ENCODE measurements at regions not wholly inside any gene's neighbourhood (a gene's known extent, or its start where the extent isn't known, plus 50 kb on each side); places are given as distances from the start of the nearest gene placed in this dataset.
A peak's percentile ranks its signal among the peaks of the same experiment; 100 is the strongest.
"Not testable (repeated sequence)": the region's sequence is repeated elsewhere in the genome, so short reads cannot be mapped to it uniquely, and the experiment has no call there.

DNA sequence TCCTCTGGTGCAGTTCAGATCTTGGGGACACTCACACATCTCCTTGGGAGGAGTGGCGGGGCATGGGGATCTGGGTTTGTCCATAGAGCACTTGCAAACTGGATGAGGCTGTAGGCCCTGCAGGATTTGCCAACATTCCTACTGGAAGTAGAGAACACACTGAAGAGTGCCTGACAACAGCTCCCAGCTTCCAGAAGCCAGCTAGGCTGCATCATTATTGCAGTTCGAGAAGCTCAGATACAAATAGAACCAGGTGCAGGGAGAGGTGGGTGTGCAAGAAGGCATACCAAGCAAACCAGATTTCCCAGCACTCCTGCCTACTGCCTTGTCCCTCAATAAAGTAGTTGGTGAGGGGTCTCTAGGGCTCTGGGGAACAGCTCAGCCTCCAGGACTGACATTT, 52.5 kb downstream of the RHOB start:
- H3K4me3 Mint-ChIP-seq: no peak overlapping the region
- peaks cover 0 to 2% (median 0%) of the 10 kb centered on the region in 3 donors for H3K9me3 Mint-ChIP-seq
- peaks cover 4% of the 10 kb centered on the region for H3K27me3 Mint-ChIP-seq
- no peak overlapping the region for H3K27ac Mint-ChIP-seq
- peaks cover 0 to under 1% (median 0%) of the 10 kb centered on the region in 3 donors for H3K4me1 Mint-ChIP-seq
- H3K36me3 Mint-ChIP-seq: no peaks in the 10 kb centered on the region

DNA sequence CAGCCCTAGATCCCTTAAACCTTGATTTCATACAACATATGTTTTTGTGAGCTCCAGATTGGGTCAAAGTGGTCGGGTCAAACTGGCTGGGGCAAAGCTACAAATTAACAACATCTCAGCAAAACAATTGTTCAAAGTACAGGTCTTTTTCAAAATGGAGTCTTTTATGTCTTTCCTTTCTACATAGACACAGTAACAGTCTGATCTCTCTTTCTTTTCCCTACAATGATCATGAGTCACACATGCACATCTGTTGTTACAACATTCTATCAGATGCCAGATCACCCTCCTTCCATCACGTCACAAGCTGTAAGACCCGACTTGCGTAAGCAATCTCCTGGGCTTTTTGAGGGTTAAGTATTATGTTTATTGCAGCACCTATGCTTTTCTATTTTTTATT, 55.1 kb downstream of the RHOB start:
- Mint-ChIP-seq H3K4me3 (no peak overlapping the region), H3K27me3 (peaks cover 9% of the 10 kb centered on the region), H3K36me3 (no peaks in the 10 kb centered on the region), H3K27ac (no peak overlapping the region), H3K9me3 (peaks cover 0 to 2% (median 0%) of the 10 kb centered on the region in 3 donors), H3K4me1 (peaks cover 2 to 4% (median 3%) of the 10 kb centered on the region in 3 donors)

DNA sequence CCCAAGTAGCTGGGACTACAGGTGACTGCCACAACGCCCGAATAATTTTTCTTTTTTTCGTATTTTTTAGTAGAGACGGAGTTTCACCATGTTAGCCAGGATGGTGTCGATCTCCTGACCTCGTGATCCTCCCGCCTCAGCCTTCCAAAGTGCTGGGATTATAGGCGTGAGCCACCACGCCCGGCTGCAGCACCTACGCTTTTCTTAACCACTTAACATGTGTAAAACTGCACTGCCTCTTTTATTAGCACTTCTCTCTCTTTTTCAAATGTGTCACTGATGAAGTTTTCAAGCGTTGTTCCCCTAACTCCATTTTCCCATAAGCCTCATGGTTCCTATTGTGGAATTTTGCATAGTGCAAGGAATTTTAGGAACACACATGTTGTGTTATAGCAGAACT, 55.6 kb downstream of the RHOB start:
- not testable (repeated sequence) for H3K4me3 Mint-ChIP-seq, H3K9me3 Mint-ChIP-seq, H3K27me3 Mint-ChIP-seq, H3K27ac Mint-ChIP-seq, H3K4me1 Mint-ChIP-seq, H3K36me3 Mint-ChIP-seq

DNA sequence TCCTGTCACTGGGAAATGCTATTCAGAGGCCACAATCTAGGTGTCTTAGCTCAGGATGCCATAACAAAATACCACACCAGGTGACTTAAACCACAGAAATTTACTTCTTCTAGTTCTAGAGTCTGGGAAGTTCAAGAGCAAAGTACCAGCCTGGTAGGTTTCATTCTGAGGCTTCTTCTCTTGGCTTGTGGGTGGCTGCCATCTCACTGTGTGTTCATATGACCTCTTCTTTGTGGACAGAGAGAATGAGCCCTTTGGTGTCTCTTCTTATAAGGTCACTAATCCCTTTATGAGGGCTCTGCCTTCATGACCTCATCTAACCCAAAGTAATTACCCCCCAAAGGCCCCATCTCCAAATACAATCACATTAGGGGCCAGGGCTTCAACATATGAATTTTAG, 57.3 kb downstream of the RHOB start:
- H3K4me3 Mint-ChIP-seq: no peak overlapping the region
- no peak overlapping the region for H3K27ac Mint-ChIP-seq
- H3K36me3 Mint-ChIP-seq: no peaks in the 10 kb centered on the region
- H3K4me1 Mint-ChIP-seq: peaks cover 4 to 6% (median 4%) of the 10 kb centered on the region in 3 donors
- H3K27me3 Mint-ChIP-seq: peaks cover 9% of the 10 kb centered on the region
- H3K9me3 Mint-ChIP-seq: peaks cover 0 to 2% (median 0%) of the 10 kb centered on the region in 3 donors

DNA sequence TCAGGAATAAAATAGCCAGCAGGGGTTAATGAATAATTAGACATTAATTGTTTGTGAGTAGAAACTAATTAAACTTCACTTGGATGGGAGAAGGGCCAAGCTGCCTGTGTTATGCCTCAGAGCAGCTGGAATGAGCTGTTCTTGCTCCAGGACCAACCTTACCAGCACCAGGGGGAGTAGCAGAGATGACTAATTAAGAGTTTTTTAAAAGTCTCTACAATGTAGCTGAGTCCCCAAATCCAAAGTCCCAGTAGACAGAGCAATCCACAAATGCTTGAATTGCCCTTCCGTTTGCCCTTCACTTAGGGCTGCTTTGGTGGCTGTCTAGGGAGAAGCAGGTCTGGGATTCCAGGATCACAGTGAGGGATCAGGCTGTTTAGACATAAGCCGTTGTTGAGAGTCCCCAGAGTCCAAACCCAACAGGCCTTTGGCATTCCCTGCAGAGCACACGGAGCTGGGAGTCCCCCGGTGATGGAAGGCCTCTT, 59.4 kb downstream of the RHOB start:
- H3K4me1 Mint-ChIP-seq: peaks cover 4 to 6% (median 4%) of the 10 kb centered on the region in 3 donors
- no peaks in the 10 kb centered on the region for H3K9me3 Mint-ChIP-seq
- peaks cover 9% of the 10 kb centered on the region for H3K27me3 Mint-ChIP-seq
- no peaks in the 10 kb centered on the region for H3K36me3 Mint-ChIP-seq
- H3K27ac Mint-ChIP-seq: no peak overlapping the region
- no peak overlapping the region for H3K4me3 Mint-ChIP-seq

DNA sequence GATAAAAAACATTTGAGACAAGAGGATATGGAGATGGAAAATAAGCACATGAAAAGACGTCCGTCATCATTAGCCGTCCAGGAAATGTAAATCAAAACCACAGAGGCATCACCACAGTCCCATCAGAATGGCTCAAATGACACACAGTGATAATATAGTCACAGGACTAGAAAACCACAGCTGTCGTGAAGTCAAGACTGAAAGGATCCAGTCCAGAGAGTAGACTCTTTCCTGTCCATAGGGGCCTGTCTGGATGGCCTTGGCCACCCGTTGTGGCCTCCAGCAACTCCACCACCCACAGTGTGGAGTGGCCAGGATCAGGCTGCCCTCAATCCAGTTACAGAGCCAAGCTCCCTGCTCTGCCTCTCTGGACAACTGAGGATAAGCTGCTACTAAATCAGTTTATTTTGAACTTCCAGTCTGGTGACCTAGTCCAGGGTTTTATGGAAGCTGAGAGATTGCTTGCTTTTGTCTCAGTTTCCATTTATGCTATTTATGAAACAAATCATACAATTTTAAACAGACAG, 60.4 kb downstream of the RHOB start:
- Mint-ChIP-seq H3K9me3 (no peaks in the 10 kb centered on the region), H3K27me3 (peaks cover 11% of the 10 kb centered on the region), H3K4me1 (peaks cover 4 to 6% (median 4%) of the 10 kb centered on the region in 3 donors), H3K4me3 (no peak overlapping the region), H3K27ac (no peak overlapping the region), H3K36me3 (no peaks in the 10 kb centered on the region)

DNA sequence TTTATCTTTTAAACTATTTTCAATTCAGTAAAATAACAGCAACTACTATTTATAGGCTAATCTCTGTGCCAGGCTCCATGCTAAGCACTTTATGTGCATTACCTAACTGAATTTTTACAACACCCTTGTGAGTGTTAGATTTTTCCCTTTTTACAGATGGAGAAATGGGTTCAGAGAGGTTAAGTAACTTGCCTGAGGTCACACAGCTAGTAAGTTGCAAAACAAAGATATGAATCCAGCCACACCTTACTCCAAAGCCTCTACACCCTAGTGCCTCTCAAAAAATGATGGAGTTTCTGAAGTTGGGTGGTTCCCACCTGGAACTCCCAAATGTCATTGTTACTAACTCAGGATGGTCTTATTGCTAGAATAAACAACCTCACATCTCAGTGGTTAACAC, 60.8 kb downstream of the RHOB start:
- H3K4me3 Mint-ChIP-seq: no peak overlapping the region
- H3K27me3 Mint-ChIP-seq: peaks cover 11% of the 10 kb centered on the region
- no peaks in the 10 kb centered on the region for H3K36me3 Mint-ChIP-seq
- no peak overlapping the region for H3K27ac Mint-ChIP-seq
- peaks cover 4 to 6% (median 4%) of the 10 kb centered on the region in 3 donors for H3K4me1 Mint-ChIP-seq
- no peaks in the 10 kb centered on the region for H3K9me3 Mint-ChIP-seq

DNA sequence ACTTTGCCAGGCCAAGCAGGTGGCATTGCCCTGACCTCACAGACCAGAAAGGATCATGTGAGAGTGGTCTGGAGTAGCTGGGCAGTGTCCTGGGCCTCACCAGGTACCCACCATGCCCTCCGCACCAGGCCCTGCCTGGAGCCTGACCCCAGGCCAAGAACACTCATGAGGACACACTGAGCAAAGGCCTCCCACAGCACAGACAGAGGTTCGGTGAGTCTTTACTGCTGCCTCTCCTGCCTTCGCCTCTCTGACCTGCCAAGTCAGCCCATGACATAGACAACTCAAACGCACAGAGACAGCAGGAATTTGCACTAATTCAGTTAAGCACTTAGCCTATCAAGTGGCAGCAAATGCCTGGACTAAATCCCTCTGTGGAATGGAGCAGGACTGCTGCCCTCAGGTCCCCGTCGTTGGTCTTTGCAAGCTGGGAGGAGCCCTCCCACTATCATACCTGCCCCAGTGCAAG, 62.5 kb downstream of the RHOB start:
- Mint-ChIP-seq H3K36me3 (peaks cover 2% of the 10 kb centered on the region), H3K27ac (no peak overlapping the region)

DNA sequence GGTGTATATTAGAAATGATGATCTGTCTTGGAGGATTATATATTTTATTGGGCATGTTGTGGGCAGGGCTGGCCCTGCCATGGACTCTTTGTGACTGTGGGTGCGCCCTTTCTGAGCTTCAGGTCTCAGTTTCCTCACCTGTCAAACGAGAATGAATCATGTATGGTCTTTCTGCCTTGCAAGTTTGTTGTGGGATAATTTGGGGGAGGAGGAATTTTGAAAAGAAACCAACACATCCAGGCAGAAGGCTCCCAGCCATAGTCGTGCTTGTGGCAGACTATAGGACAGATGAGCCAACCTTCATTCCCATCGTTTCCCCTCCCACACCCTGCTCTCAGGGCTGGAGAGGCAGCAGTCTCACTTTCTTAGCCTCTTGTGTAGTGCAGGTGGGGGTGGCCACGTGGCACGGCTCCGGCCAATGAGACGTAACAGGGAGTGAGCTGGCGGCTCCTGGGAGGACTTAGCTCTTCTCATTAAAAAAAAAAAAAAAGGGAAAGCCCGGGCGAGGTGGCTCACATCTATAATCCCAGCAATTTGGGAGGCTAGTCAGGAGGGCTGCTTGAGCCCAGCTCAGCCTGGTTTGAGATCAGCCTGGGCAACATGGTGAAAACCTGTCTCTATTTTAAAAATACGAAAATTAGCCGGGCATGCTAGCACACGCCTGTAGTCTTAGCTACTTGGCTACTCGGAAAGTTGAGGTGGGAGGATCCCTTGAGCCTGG, 63.1 kb downstream of the RHOB start:
- peaks cover 8% of the 10 kb centered on the region for H3K27me3 Mint-ChIP-seq

More for the DNA sequence above, 62.5 kb downstream of the RHOB start:
- Mint-ChIP-seq H3K9me3 (no peaks in the 10 kb centered on the region), H3K4me1 (peaks cover 4 to 6% (median 4%) of the 10 kb centered on the region in 3 donors), H3K4me3 (no peak overlapping the region), H3K27me3 (peaks cover 11% of the 10 kb centered on the region)

DNA sequence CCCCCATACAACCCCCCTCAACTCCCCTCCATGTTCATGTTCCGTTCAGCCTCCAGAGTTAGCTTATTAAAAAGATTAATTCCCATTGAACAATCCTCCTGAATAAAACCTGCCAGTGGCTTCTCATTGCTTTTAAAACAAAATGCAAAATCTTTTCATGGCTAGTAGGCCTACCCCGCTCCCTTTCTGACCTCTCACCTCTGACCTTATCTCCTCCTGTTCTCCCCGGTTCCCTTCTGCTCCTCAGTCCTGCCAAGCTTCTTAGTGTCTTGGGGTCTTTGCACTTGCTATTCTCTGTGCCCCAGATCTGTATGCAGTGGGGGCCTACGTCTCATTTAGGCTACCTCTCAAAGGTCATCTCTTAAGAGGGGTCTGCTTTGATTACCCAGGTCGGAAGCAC, 64.3 kb downstream of the RHOB start:
- H3K27me3 Mint-ChIP-seq: peaks cover 7% of the 10 kb centered on the region
- peaks cover 1 to 4% (median 3%) of the 10 kb centered on the region in 3 donors for H3K9me3 Mint-ChIP-seq
- H3K36me3 Mint-ChIP-seq: peaks cover 2% of the 10 kb centered on the region
- peaks cover 4 to 7% (median 4%) of the 10 kb centered on the region in 3 donors for H3K4me1 Mint-ChIP-seq
- peak overlapping the region in 1 of 3 donors; percentile 47 for H3K27ac Mint-ChIP-seq
- peak overlapping the region in 1 of 4 donors; percentile 70 for H3K4me3 Mint-ChIP-seq

More for the DNA sequence above, 63.1 kb downstream of the RHOB start:
- H3K36me3 Mint-ChIP-seq: peaks cover 2% of the 10 kb centered on the region
- H3K4me1 Mint-ChIP-seq: peaks cover 4 to 6% (median 4%) of the 10 kb centered on the region in 3 donors
- H3K9me3 Mint-ChIP-seq: peaks cover 0 to 1% (median 0%) of the 10 kb centered on the region in 3 donors
- H3K4me3 Mint-ChIP-seq: no peak overlapping the region
- H3K27ac Mint-ChIP-seq: no peak overlapping the region

DNA sequence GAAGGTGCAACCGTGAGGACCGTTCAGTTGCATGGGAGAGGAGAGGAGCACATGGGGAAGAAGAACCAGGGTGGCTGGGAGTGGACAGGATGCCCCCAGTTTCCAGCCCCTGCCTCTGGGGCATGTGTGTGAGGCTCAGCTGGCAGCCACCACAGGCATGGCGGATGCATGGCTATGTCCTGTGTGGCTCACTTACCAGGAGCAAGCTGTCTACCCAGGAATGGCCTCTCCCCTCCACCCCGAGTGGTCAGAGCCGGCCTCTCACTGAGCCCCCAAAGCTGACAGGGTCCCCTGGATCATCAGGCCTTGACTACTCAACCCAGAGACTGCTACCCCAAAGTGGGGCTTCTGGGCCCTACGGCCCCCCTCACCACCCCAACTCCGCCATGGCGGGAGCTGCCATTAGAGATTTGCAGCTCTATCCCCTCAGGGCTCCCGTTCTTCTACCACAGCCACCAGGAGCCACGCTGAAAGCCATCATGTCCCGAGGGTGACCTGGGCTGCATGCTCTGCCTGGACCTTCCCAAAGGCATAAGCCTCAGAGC, 65.3 kb downstream of the RHOB start:
- peaks cover 1 to 4% (median 3%) of the 10 kb centered on the region in 3 donors for H3K9me3 Mint-ChIP-seq
- H3K27ac Mint-ChIP-seq: no peak overlapping the region
- H3K4me3 Mint-ChIP-seq: no peak overlapping the region
- peaks cover 5% of the 10 kb centered on the region for H3K27me3 Mint-ChIP-seq
- H3K36me3 Mint-ChIP-seq: peaks cover 2% of the 10 kb centered on the region
- H3K4me1 Mint-ChIP-seq: peaks cover 0 to 2% (median under 1%) of the 10 kb centered on the region in 3 donors

DNA sequence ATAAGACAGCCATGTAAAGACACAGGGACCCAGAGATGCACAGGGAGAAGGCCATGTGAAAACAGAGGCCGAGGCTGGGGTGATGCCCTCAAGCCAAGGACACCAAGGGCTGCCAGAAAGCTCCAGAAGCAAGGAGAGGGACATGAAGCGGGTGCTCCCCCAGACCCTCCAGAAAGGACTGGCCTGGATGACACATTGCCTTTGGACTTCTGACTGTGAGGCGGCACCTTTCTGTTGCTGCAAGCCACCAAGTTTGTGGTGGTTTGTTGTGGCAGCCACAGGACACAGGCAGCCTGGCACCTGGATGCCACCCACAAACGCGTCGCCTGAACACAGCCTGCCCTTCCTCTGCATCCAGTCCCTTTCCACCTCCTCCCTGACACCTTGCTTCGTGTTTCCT, 67.1 kb downstream of the RHOB start:
- Mint-ChIP-seq H3K4me3 (no peak overlapping the region), H3K27me3 (peaks cover 3% of the 10 kb centered on the region), H3K36me3 (peaks cover 2% of the 10 kb centered on the region), H3K27ac (no peak overlapping the region), H3K4me1 (peaks cover 0 to 2% (median 0%) of the 10 kb centered on the region in 3 donors), H3K9me3 (peaks cover 1 to 4% (median 3%) of the 10 kb centered on the region in 3 donors)

DNA sequence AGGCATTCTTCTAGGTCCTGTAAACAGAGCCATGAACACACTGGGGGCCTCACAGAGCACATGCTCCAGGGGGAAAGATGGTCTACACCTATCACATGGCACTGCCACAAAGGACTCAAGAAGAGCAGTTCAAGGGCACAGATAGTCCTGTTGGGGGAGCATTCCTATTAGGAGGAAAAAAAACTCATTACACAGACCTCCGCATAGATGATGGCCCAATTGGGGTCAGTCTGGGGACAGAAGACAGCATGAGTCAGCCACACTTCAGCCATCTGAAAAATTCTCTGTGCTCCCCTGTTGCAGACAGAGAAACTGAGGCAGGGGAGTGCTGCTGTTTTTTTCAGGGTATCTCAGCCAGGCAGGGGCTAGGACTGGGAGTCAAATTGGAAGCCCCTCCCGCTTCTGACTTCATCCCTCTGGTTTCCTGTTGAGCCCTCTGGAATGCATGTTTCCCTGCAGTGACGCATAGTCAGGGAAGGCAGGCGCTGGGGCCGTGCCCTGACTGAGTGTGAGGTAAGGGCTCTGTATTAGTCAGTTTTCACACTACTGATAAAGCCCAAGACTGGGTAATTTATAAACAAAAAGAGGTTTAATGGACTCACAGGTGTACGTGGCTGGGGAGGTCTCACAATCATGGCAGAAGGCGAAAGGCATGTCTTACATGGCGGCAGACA, 67.9 kb downstream of the RHOB start:
- H3K9me3 Mint-ChIP-seq: peaks cover 1 to 4% (median 3%) of the 10 kb centered on the region in 3 donors
- no peak overlapping the region for H3K4me3 Mint-ChIP-seq
- H3K36me3 Mint-ChIP-seq: peaks cover 2% of the 10 kb centered on the region
- peaks cover 2% of the 10 kb centered on the region for H3K27me3 Mint-ChIP-seq
- peaks cover 0 to 2% (median 0%) of the 10 kb centered on the region in 3 donors for H3K4me1 Mint-ChIP-seq
- no peak overlapping the region for H3K27ac Mint-ChIP-seq

DNA sequence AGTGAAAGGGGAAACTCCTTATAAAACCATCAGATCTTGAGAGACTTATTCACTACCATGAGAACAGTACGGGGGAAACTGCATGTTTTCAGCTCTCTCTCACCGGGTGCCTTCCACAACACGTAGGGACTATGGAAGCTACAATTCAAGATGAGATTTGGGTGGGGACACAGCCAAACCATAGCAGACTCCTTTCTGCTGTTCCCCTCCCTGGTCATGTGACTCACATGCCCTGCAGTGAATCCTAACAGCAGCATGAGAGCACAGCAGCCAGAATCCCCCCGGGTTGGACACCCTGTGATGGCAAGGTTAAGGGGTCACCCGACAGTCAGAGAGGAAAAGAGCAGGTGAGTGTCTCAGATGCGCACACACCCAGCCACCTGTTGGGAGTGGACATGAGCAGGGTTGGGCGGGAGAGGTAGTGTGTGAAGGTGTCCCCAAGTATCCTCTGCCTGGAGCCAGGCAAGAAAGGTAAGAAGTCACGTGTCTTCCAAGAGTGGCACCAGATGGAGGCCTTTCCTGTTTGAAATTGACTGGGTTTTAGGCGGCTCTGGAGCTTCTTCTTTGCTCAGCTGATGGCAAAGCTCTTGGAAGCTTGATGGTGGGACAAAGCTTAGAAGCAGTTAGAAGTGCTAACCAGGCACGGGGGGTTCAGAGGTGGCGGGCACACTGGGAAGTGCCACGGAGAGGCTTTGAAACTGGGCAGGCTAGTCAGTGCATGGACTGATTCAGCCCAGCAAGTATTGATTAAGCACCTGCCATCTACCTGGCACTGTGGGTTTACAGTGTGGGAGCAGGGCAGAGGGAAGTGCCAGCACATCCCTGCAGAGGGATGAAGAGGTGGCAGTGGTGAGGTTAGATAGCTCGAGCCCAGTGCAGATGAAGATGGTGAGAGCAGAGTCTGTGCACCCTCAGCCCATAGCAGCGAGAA, 68.7 kb downstream of the RHOB start:
- no peak overlapping the region for H3K4me3 Mint-ChIP-seq
- H3K9me3 Mint-ChIP-seq: peaks cover 1 to 4% (median 3%) of the 10 kb centered on the region in 3 donors
- H3K4me1 Mint-ChIP-seq: peaks cover 0 to 2% (median 0%) of the 10 kb centered on the region in 3 donors

More for the DNA sequence above, 68.7 kb downstream of the RHOB start:
- Mint-ChIP-seq H3K27ac (peak overlapping the region in 1 of 3 donors; percentile 96), H3K36me3 (peaks cover 2% of the 10 kb centered on the region), H3K27me3 (peaks cover 2% of the 10 kb centered on the region)
